Right lung (tissue), 2 donors: ENCODE measurements at regions not wholly inside any gene's neighbourhood (a gene's known extent, or its start where the extent isn't known, plus 50 kb on each side); places are given as distances from the start of the nearest gene placed in this dataset.

ENCODE experiments used
- DNase-seq, 2 donors: peaks; one replicate each; pipeline ENCODE4 v3.0.0-alpha.2; 2013

GRCh38 chr3:17985658-17986347 lies 243.4 kb upstream of the TBC1D5 start:
- no peak for DNase-seq

GRCh38 chr3:17983106-17983505 lies 240.7 kb upstream of the TBC1D5 start:
- no peak for DNase-seq

GRCh38 chr3:17982211-17982880 lies 239.9 kb upstream of the TBC1D5 start:
- no peak for DNase-seq

- DNase-seq = no peak
Measured at GRCh38 chr3:17980863-17981262, 238.4 kb upstream of the TBC1D5 start.

- no peak for DNase-seq
Measured at GRCh38 chr3:17979911-17980310, 237.5 kb upstream of the TBC1D5 start.

- peak; percentile 36 for DNase-seq
Measured at GRCh38 chr3:17979252-17979651, 236.8 kb upstream of the TBC1D5 start.

- no peak for DNase-seq
Measured at GRCh38 chr3:17974206-17974841, 231.9 kb upstream of the TBC1D5 start.

- DNase-seq = no peak
Measured at GRCh38 chr3:17972959-17973906, 230.8 kb upstream of the TBC1D5 start.

GRCh38 chr3:17972476-17972875 lies 230.0 kb upstream of the TBC1D5 start:
- no peak for DNase-seq

- DNase-seq = no peak
Measured at GRCh38 chr3:17972030-17972429, 229.6 kb upstream of the TBC1D5 start.

- DNase-seq = no peak
Measured at GRCh38 chr3:17969985-17970568, 227.6 kb upstream of the TBC1D5 start.

- DNase-seq = no peak
Measured at GRCh38 chr3:17969244-17969643, 226.8 kb upstream of the TBC1D5 start.

- no peak for DNase-seq
Measured at GRCh38 chr3:17967953-17968607, 225.6 kb upstream of the TBC1D5 start.

- DNase-seq = no peak
Measured at GRCh38 chr3:17967111-17967510, 224.7 kb upstream of the TBC1D5 start.

GRCh38 chr3:17965331-17965730 lies 222.9 kb upstream of the TBC1D5 start:
- no peak for DNase-seq

- no peak for DNase-seq
Measured at GRCh38 chr3:17964108-17964507, 221.7 kb upstream of the TBC1D5 start.

GRCh38 chr3:17955411-17955810 lies 213.0 kb upstream of the TBC1D5 start:
- DNase-seq = no peak

GRCh38 chr3:17954801-17955200 lies 212.4 kb upstream of the TBC1D5 start:
- DNase-seq = no peak

GRCh38 chr3:17951241-17951640 lies 208.8 kb upstream of the TBC1D5 start:
- DNase-seq = no peak

- DNase-seq = no peak
Measured at GRCh38 chr3:17949101-17949500, 206.7 kb upstream of the TBC1D5 start.

GRCh38 chr3:17947833-17948232 lies 205.4 kb upstream of the TBC1D5 start:
- no peak for DNase-seq
